Progenitor cell of endocrine pancreas (in vitro differentiated cells): ENCODE measurements at regions not wholly inside any gene's neighbourhood (a gene's known extent, or its start where the extent isn't known, plus 50 kb on each side); places are given as distances from the start of the nearest gene placed in this dataset.

Experiments
- DNase-seq: peaks from one replicate; pipeline ENCODE4 v3.0.0; 2021; ENCODE audit warnings: low spot score; ENCODE audit not compliant: unreplicated experiment
- H3K27ac Mint-ChIP-seq: 2 replicates; pipeline ENCODE4 v1.8.0; 2021; ENCODE audit warnings: mild to moderate bottlenecking, moderate library complexity, mixed read lengths
- H3K27me3 Mint-ChIP-seq: 2 replicates; pipeline ENCODE4 v1.8.0; 2021; ENCODE audit warnings: mixed read lengths
- H3K36me3 Mint-ChIP-seq: 2 replicates; pipeline ENCODE4 v1.8.0; 2022; ENCODE audit warnings: mixed read lengths; ENCODE audit not compliant: insufficient read depth
- H3K4me1 Mint-ChIP-seq: 2 replicates; pipeline ENCODE4 v1.8.0; 2021; ENCODE audit warnings: low read depth, mixed read lengths
- H3K4me3 Mint-ChIP-seq: 2 replicates; pipeline ENCODE4 v1.8.0; 2021; ENCODE audit warnings: low read depth, mild to moderate bottlenecking, moderate library complexity, mixed read lengths
- H3K9me3 Mint-ChIP-seq: 2 replicates; pipeline ENCODE4 v1.8.0; 2021; ENCODE audit warnings: low read depth, mixed read lengths
- CTCF ChIP-seq: fragments of 200-600 bp; sonication (generic); IDR thresholded peaks from one replicate; pipeline ENCODE4 v1.5.0; 2021; ENCODE audit warnings: antibody characterized with exemption, mild to moderate bottlenecking; ENCODE audit not compliant: unreplicated experiment

DNA sequence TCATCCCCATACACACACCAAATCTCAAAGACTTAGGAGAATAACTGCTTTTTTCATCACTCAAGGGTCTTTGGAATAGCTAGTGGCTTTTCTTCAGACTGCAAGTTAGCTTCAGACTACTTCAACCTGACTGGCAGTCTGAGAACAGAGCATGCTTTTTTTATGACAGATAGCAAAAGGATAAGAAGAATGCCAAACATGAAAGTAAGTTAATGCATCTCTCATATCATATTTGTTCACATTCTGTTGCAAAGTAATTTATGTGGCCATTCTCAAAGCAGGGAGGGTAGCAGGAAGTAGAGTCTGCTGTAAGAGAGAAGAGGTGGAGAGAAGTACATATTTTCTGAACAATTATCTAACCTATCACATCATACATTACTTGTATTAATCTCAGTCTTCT is 544.4 kb downstream of the ZPLD1 start:
- DNase-seq = no peak
- Mint-ChIP-seq H3K4me1 (no peaks in the 10 kb centered on the region), H3K27me3 (no peaks in the 10 kb centered on the region), H3K27ac (no peak overlapping the region), H3K4me3 (no peak overlapping the region), H3K36me3 (no peaks in the 10 kb centered on the region), H3K9me3 (no peaks in the 10 kb centered on the region)
- TF ChIP-seq CTCF = no peak

DNA sequence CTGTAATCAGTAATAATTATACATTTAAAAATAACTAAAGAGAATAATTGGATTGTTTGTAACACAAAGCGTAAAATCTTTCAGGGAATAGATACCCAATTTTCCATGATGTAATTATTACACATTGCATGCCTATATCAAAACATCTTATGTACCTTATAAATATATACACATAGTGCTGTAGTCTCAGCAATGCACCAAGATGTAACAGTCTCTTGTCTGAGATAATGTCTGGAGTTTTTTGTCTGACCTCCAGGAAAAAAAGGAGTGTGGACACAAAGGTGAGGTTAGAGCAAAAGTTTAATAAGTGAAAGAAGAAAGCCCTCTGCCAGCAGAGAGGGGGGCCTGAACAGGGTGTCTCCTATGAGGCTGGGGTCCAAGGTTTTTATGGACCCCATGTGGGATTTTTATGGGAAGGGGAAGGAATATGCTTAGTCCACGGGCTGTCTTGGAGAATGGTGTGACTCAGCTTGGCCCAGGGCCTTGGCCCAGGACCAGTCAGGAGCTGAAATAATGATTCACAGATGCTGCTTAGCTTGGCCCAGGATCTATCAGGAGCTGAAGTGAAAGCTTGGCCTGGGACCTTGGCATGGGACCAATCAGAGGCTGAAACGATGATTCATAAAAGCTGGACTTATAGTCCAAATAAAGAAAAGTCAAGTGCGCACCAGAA is 545.0 kb downstream of the ZPLD1 start:
- H3K36me3 Mint-ChIP-seq = no peaks in the 10 kb centered on the region
- peak overlapping the region; percentile 21 for H3K27ac Mint-ChIP-seq
- no peaks in the 10 kb centered on the region for H3K27me3 Mint-ChIP-seq
- no peak overlapping the region for H3K4me3 Mint-ChIP-seq
- H3K9me3 Mint-ChIP-seq = no peaks in the 10 kb centered on the region
- TF ChIP-seq CTCF = no peak
- no peaks in the 10 kb centered on the region for H3K4me1 Mint-ChIP-seq
- no peak for DNase-seq

DNA sequence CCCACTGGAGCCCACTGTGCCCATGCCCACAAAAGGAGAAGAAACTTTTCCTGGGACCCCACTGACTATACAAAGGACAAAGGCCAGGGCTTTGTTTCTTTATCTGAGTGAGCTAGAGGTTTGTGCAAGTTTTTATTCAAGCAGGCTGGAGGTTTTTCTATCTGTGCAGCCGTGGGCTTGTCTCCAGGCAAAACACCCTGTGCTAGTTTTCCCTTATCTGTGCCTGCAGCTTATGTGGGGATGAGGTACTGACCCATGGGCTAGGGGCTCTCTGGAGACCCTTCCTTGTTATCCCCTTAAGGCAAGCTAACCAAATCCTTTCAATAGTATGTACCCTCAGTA is 545.5 kb downstream of the ZPLD1 start:
- no peak for DNase-seq
- Mint-ChIP-seq H3K36me3 (no peaks in the 10 kb centered on the region), H3K9me3 (no peaks in the 10 kb centered on the region), H3K4me3 (no peak overlapping the region), H3K27ac (no peak overlapping the region), H3K4me1 (no peaks in the 10 kb centered on the region), H3K27me3 (no peaks in the 10 kb centered on the region)
- TF ChIP-seq CTCF = no peak

- H3K4me1 Mint-ChIP-seq = no peaks in the 10 kb centered on the region
- H3K9me3 Mint-ChIP-seq = no peaks in the 10 kb centered on the region
- H3K4me3 Mint-ChIP-seq = no peak overlapping the region
- H3K36me3 Mint-ChIP-seq = no peaks in the 10 kb centered on the region
- DNase-seq = no peak
- H3K27ac Mint-ChIP-seq = no peak overlapping the region
- TF ChIP-seq CTCF = no peak
- no peaks in the 10 kb centered on the region for H3K27me3 Mint-ChIP-seq
Measured at GRCh38 chr3:103002425-103003176, 567.8 kb downstream of the ZPLD1 start.

DNA sequence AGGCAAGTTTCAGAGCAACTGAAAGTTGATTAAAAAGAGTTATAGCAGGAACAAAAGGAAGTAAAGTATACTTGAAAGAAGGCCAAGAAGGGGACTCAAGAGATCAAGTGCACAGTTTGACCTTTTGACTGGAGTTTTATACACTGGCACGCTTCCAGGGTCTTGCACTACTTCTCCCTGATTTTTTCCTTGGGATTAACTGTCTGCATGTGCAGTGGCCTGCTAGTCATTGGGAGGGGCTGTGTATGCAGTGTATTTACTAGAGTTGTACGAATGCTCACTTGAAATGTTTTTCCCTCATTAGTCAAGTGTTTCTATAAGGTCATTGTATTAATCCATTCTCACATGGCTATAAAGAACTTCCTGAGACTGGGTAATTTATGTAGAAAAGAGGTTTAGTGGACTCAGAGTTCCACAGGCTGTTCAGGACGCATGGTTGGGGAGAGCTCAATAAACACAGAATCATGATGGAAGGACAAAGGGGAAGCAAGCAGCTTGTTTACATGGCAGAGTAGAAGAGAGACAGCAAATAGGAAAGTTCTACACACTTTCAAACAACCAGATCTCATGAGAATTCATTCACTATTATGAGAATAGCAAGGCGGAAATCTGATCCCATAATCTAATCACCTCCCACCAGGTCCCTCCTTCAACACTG is 571.8 kb downstream of the ZPLD1 start:
- no peak for TF ChIP-seq CTCF
- peaks cover 7% of the 10 kb centered on the region for H3K9me3 Mint-ChIP-seq
- H3K4me3 Mint-ChIP-seq = no peak overlapping the region
- no peaks in the 10 kb centered on the region for H3K36me3 Mint-ChIP-seq
- no peaks in the 10 kb centered on the region for H3K27me3 Mint-ChIP-seq
- H3K27ac Mint-ChIP-seq = no peak overlapping the region
- DNase-seq = no peak
- no peaks in the 10 kb centered on the region for H3K4me1 Mint-ChIP-seq
